Tongue (tissue), 1 donor: ENCODE measurements at regions not wholly inside any gene's neighbourhood (a gene's known extent, or its start where the extent isn't known, plus 50 kb on each side); places are given as distances from the start of the nearest gene placed in this dataset.
"Not testable (repeated sequence)": the region's sequence is repeated elsewhere in the genome, so short reads cannot be mapped to it uniquely, and the experiment has no call there.

Experiments used
- DNase-seq: peaks from one replicate; pipeline ENCODE4 v3.0.0-alpha.2; 2015

DNA sequence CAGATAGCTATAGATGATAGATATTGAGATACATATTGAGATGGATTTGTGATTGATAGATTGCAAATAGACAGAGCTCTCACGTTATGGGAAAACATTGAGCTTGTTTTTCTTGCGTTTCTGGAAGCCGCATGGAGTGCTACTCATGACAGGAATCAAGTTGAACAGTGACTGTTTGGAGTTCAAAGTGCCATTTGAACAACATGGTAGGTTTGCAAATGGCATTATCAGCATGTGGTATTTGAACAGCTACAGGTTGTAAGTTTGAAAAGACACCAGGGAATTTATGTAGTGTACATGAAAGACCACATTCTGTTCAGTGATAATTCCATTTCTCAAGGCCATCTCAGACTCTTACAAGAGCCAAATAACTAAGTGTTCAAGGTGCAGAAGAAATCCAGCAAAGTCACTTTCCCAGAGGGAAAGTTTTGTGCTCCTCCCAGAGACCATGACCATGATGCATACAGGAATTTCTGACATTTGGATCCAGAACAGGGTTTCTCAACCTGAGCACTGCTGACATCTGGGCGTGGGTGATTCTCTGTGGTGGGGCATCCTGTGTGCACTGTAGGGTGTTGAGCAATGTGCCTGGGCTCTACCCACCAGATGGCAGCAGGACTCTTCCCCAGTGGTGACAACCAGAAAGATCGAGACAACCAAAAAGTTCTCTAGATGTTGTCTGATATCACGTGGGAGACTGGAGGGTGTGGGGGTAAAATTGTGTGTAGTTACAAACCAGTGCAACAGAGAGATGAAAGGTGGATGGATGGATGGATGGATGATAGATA lies 399.1 kb upstream of the AMELY start:
- DNase-seq, result no peak

GRCh38 chrY:7308816-7309215 lies 397.3 kb upstream of the AMELY start:
- no peak for DNase-seq

DNA sequence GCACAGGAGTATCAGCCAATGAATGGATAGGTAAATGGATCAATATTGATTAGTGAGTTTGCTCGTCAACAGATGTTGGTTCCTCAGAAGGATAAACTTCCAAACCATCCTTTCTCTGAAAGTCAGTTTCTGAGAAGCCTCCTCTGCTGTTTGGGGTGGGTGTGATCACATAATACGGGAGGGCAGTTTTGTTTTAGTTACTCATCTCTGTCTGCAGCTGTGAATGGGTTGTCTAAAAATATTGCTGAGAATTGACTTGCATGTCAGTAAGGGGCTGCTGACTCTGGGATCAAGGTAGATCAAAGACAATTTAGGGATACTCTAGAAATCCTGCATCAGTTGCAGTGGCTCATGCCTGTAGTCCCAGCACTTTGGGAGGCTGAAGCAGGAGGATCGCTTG lies 390.8 kb upstream of the AMELY start:
- DNase-seq, result no peak

GRCh38 chrY:7299960-7300359 lies 388.4 kb upstream of the AMELY start:
- no peak for DNase-seq

DNA sequence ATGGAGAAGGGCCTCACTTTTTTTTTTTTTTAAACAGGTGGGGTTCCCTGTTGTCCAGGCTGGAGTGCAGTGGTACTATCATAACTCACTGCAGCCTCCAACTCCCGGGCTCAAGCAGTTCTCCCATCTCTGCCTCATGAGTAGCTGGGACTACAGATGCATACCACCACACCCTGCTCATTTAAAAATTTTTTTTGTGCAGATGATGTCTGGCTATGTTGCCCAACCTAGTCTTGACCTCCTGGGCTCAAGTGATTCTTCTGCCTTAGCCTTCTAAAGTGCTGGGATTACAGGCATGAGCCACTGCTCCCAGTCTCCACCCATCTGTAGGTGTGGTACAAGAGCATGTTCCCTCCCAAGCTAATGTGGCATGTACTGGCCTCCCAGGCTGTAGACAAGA lies 380.6 kb upstream of the AMELY start:
- no peak for DNase-seq

DNA sequence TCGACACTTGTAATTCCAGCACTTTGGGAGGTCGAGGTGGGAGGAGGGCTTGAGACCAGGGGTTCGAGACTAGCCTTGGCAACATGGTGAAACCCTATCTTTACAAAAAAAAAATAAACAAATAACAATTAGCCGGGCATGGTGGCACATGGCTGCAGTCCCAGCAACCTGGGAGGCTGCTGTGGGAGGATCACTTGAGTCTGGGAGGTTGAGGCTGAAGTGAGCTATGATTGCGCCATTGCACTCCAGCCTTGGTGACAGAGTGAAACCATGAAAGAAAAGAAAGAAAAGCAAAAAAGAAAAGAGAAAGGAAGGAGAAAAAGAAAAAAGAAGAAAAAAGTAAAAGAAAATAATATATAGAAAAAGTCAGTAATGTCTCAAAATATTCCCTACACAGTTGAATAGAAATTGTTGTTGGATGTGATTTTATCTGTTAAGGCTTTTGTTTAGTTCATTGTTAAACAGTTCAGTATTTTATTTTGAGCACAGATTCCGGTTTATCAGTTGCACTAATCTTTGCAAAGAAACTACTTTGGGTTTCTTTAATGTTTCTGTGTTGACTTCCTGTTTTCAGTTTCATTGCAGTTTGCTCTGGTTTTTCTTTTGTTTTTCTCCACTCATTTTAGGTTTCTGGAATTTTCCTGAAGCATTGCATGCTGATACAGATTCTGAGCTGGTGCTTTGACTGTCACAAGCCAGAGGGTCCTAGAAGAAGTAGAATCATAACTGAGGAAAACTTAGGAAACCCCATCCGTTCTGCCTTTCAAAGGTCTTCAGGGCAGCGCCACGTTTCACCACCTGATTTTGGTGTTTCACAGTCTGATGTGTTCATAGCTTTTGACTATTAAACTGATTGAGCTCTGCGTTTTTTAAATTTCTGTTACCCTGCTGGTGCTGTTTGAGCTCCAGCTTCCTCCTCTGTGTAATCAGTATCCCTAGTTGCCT lies 378.6 kb upstream of the AMELY start:
- DNase-seq, result no peak

- no peak for DNase-seq
These were observed 377.1 kb upstream of the AMELY start for GRCh38 chrY:7288611-7289010.

- not testable (repeated sequence) for DNase-seq
These were observed 376.4 kb upstream of the AMELY start for GRCh38 chrY:7287963-7288362.

- DNase-seq, result no peak
These were observed 373.8 kb upstream of the AMELY start for GRCh38 chrY:7285388-7285787.

- no peak for DNase-seq
These were observed 371.4 kb upstream of the AMELY start for GRCh38 chrY:7283001-7283400.

DNA sequence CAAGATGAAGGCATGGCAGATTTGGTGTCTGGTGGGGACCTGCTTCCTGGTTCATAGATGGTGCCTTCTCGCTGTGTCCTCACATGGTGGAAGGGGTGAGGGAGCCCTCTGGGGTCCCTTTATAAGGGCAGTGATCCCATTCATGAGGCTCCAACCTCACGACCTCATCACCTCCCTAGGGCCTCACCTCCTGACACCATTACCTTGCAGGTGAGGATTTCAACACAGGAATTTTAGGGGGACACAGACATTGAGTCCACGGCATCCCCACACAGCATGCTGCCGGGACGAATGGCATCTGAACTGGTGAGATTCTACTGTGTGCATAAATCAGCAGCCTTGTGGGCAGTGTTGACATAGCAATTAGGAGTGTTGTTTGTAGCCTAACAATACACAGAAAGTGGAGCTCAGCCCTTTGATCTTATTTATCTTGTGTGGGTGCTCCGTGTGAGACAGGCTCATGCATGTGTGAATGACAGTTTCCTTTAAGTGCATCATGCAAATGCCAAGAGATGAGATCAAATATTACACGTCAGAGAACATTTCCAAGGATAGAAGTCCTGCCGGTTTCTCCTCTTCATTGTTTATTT lies 368.7 kb upstream of the AMELY start:
- DNase-seq, result not testable (repeated sequence)

DNA sequence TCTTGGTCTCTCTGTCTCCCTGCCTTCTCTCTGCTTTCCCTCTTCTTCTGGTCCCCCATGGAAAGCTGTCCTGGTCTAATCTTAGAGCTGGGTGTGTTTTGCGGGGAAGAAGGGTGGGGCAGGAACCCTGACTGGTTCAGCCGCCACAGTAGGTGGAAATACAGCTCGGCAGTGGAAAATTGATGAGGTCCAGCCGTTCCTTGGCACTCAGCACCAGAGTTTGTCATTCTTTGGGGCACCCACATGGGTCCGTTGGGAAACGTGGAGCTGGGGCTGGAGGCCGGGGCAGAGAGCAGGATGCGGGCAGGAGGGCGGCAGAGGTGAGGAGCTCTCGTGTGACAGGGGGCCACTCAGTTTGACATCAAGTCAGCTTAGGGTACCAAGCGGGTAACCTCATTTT lies 364.2 kb upstream of the AMELY start:
- DNase-seq, result peak; percentile 15

- peak; percentile 36 for DNase-seq
These were observed 363.5 kb upstream of the AMELY start for GRCh38 chrY:7275014-7275413.

DNA sequence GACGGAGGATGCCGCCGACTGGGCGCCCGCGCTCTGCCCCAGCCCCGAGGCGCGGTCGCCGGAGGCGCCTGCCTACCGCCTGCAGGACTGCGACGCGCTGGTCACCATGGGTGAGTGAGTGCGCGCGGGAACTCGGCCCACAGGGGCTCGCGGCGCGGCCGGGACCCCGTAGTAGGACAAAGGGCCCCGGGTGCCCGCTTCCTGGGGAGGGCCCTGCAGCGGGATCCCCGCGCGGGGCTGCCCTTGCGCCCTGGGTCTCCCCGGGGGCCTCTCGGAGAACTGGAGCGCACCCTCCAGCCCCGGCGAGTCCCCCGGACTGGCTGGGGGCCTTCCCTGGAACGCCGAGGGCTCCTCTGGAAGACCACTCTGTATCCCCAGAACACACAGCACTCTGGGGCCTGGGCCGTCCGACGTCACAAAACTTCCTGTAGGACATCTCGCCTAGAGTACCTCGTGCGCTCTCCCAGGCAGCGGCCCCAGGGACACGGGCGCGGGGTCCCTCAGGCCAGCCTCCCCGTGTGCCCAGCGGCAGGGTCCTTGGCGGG lies 362.9 kb upstream of the AMELY start:
- DNase-seq, result peak; percentile 47

DNA sequence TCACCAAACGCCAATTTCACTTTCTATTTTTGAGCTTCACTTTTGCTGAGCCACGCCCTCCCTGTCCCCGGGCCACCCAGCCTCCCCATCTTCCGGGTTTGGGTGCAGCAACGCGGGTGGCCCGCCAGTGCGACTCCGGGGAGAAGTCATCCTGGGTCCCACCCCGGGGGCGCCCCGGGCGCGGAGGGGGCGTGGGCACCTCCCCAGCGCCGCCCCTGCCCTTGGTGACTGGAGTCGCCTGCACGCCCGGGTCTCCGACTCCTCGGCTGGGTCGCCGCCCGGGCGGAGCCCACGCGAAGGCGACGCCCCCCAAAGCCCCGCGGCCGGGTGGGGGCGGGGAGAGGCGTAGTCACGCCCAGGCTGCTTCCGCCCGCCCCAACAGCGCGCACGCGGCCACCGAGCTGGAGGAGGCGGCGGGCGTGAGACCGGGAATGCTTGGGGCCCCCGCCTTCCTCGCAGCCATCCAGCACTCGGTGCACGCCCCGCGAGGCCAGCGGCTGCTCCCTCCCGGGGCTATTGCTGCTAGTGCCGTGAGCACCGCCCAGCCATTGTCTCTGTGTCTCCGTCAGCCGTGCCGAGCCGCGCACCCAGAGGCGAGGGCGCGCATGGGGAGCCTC lies 362.1 kb upstream of the AMELY start:
- peak; percentile 89 for DNase-seq

GRCh38 chrY:7272556-7273195 lies 361.1 kb upstream of the AMELY start:
- DNase-seq, result peak; percentile 74

DNA sequence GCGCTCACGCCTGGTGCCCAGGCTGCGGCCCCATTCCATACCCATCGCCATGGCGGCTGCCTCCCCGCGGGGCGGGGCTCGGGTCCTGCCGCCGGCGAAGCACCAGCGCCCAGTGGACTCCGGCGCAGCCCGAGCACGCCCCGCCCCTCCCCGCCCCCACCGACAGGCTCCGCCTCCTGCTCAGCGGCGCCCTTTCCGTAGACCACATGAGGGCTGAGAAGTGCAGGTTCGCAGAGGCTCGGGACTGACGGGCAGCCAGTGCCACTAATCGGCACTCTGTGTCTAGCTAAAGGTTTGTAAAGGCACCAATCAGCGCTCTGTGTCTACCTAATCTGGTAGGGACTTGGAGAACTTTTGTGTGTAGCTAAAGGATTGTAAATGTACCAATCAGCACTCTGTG lies 352.2 kb upstream of the AMELY start:
- no peak for DNase-seq

DNA sequence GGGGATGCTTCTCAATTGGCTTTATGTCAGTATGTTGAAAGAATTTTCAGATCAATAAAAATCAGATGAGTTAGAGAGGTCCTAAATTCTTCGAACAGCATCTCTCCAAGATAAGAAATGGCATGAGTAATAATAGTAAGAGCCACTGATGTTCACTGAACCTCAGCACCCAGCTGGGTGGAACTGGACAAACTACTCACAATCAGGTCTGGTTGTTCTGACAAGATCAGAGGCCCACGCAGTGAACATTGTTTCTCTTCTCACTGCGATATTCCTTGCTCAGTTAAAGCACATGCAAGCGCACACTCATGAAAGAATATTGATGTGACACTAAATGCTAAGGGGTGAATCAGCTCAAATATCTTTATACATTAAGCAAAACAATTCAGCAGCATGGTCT lies 351.0 kb upstream of the AMELY start:
- no peak for DNase-seq

GRCh38 chrY:7261254-7261653 lies 349.7 kb upstream of the AMELY start:
- peak; percentile 50 for DNase-seq

GRCh38 chrY:7240101-7240500 lies 328.5 kb upstream of the AMELY start:
- DNase-seq, result no peak

DNA sequence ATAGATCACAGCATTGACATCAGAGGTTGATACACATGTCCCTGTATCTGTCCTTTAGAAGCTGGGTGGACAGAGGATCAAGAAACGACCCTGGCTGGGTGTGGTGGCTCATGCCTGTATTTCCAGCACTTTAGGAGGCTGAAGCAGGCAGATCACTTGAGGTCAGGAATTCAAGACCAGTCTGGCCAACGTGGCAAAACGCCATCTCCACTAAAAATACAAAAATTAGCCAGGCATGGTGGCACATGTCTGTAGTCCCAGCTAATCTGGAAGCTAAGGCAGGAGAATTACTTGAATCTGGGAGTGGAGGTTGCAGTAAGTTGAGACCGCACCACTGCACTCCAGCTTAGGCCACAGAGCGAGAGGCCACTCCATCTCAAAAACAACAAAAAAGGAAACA lies 300.4 kb upstream of the AMELY start:
- no peak for DNase-seq

DNA sequence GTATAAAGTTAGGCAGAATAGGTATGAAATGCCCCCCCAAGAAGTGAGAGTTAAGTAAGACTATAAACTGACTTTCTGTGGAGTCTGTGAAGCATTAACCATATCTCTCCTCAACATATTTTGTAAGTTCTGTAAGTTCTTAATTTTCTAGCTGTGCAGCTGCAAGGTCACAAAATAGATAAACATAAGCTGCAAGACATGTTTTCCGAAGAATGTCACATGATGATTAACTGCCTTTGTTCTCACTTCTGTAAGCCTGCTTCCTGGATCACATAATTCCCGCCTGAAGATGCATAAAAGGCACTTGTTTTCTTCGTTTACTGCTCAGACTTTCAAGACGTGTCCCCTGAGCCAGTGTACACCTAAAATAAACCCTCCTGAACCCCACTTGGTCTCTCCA lies 292.9 kb upstream of the AMELY start:
- peak; percentile 1 for DNase-seq
